Stimulated activated CD4-positive, alpha-beta T cell treated with anti-CD3 and anti-CD28 coated beads, Interleukin-2, amount 100 ng/mL, for 48 hours (primary cell): ENCODE measurements at regions not wholly inside any gene's neighbourhood (a gene's known extent, or its start where the extent isn't known, plus 50 kb on each side); places are given as distances from the start of the nearest gene placed in this dataset.
"Not testable (repeated sequence)": the region's sequence is repeated elsewhere in the genome, so short reads cannot be mapped to it uniquely, and the experiment has no call there.

Source experiments
- DNase-seq, 2 donors: peaks; one replicate each; pipeline ENCODE4 v3.0.0-alpha.2; 2020

DNA sequence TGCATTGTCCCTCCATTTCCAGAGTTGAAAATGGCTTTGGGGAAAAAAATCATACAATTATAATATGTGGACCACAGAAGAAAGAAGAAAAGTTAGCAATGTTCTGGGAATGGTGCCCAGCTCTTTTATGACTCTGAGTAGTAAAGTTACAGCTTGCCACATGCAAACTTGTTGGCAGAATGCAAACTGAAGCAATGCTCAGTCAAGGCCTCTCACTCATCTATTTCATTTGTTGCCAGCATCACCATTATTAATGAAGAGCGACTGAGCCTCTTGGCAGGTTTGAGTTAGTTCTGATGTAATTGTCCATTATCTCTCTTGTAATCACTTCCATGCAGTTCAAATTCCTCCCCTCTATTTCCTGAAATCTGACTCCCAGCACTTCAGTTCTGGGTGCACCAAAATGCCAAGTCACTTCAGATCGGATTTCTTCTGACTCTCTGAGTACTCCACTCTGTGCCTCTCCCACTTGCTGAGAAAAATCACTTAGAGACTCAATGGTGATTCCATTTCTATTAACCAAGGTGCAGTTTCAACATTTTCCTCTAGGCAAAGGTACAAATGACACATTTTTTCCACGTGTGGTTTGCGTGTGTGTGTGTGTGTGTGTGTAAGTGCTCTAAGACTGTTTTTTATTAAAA is 154.4 kb upstream of the STMND1 start:
- no peak for DNase-seq

DNA sequence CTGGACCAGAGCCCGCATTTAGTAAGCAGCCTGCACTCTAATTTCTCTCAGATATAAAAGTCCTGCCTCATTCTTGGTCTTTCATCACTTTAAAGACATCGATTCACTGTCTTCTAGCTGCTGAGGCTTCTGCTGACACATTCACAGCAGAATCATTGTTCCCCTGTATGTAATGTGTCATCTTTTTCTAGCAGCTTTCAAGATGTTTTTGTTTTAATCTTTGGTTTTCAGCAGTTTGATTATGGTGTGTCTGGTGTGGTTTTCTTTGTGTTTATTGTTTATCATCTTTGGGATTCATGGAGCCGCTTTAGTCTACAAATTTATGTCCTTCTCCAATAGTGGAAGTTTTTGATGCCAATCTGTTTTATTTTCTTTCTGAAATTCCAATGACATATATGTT is 157.3 kb upstream of the STMND1 start:
- no peak for DNase-seq

DNA sequence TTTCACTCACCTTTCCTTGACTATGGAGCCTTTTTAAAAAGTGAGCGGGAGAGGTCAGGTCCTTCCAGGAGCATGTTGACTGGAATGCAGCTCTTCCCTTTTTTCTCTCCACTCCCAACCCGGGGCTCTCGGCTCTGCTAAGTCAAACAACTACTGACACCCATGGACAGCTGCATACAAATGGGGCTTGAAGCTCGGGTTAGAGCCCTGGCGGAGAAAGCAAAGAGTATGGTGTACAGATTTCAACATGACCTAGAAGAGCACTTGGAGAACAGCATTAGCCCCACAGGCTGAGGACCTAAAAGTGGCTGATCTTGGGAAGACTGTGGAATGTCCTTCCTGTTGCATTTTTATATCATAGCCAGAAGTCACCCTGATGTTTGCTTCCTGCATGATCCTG is 162.0 kb upstream of the STMND1 start:
- DNase-seq: no peak

DNA sequence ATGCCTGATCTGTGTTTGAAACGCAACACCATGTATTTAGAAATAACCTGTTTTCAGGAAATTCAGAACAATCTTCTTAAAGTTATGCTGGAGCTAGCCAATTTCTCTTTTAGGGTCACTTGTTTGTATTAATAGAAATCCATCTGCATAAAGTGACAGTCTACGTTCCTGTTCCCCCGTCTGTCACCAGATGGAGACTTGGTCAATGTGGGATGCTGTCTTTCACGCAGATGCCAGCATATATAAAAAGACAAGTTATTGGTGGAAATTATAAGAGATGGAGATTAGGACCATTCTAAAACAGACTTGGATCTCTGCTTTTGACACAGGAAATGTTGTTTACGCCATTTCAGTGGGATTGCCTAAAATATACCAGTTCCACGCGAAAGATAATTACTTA is 162.5 kb upstream of the STMND1 start:
- DNase-seq: no peak

DNA sequence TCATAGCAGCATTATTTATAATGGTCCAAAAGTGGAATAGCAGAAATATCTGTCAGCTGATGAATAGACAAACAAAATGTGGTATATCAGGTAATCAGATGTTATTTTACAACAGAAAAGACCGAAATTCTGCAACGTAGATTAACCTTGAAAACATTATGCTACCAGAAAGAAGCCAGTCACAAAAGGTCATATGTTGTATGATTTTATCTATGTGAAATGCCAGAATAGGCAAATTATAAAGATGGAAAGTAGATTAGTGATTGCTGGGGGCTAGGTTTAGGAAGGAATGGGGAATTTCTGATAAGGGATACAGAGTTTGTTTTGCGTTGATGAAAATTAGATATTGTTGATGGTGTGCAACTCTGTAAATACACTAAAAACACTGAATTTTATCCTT is 165.0 kb upstream of the STMND1 start:
- no peak for DNase-seq

DNA sequence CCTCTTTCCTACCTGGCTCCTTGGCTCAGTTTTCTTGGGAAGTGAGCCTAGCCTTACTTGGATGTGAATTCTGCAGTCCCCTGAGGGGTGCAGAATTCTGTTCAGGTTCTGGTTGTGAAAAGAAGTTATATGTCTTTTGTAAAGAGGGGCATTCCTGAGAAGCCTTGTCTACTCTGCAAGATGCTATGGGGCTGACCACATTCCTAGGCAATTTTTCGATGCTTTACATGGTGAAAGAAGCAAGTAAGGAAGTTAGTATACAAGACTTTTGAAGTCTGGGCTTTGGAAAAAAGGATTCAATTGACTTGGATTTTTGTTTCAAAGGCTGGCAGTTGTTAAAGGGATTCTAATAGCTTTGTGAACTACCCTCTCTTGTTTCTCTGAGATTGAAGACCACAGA is 167.9 kb upstream of the STMND1 start:
- no peak for DNase-seq

DNA sequence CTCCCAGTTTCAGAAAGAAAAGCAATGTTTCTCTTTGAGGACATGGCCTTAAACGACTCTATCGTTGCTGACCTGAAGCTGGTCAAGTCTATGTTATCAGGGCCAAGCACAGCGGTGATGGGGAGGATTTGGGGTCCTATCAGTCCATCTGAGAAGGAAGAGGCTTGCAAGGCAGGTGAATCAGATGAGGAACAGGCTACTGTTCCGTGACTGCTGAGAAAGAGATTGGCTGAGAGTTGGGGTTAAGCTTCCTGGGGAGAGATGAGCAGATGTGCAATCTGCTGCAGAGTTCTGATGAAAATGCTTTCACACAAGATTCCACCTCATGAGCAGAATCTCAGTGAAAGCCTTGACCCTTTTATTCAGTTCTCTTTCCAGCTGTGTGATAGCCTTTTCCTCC is 168.3 kb upstream of the STMND1 start:
- DNase-seq: no peak

DNA sequence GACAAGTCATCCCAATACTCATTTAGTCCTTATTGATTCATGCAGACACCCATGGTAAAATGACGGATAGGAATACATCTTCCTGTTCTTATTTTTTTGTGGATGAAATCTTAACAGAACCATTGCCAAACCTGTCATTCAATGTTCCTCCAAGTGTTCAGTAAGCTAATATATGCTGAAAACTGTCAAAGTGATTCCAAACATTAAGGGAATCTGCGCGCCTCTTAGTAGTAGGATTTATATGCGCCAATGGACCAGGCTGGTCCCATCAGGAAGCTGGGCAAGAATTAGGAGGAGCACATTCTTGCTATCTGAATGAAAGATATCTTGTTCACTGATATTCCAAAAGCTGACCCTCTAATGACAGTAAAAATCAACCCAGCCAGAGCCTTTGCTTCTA is 168.9 kb upstream of the STMND1 start:
- no peak for DNase-seq

DNA sequence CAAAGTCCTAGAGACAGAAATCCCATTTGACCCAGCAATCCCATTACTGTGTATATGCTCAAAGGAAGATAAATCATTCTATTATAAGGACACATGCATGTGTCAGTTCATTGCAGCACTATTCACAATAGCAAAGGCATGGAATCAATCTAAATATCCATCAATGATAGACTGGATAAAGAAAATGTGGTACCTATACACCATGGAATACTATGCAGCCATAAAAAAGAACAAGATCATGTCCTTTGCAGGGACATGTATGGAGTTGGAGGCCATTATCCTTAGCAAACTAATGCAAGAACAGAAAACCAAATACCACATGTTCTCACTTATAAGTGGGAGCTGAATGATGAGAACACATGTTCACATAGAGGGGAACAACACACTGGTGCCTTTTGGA is 169.8 kb upstream of the ATXN1 start:
- not testable (repeated sequence) for DNase-seq

DNA sequence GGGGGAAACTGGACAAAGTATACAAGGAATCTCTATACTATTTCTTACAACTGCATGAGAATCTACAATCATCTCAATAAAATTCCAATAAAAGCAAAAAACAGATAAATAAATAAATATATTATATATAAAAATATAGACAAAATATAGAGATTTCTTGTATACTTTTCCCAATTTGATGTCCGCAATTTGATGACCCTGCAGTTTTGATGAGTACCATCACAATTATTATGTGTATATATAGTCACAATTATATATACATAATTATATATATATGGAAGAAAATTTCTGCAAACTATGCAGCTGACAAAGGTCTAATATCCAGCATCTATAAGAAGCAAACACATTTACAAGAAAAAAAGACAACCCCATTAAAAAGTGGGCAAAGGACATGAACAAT is 169.2 kb upstream of the ATXN1 start:
- no peak for DNase-seq

DNA sequence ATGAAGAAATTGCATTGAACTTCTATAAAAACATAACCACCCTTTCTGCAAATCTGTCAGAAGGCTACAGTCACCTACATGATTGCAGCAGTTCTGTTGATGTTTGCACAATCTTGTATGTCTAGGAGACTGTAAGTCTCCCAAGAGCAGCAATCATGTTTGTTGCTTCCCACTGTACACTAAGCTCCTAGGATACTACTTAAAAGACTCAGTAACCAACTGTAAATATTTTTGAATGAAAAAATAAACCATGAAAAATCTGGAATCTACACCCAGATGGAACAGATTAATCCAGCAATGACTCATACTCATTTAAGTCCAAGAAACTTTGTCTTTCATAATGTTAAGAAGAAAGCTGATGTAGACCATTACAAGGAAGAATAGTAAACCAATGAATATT is 168.5 kb upstream of the ATXN1 start:
- DNase-seq: no peak

DNA sequence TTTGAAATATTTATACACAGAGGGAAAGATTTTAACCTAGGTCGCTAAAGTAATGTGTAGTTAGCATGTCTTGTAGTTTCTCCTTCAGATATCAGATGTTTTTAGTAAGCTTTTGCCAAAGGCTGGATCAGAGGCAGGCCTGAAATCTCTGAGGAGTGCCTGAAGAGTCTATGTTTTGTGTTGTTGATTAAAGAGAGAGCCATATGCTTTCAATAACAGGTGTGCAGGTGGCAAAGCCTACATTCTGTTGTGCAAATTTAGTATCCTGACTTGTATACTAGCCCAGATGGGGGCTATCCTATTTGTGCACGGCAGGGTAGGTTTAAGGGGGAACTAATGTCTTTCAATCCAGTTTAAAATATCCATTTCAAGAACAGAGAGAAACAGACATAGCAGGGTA is 167.1 kb upstream of the ATXN1 start:
- no peak for DNase-seq

DNA sequence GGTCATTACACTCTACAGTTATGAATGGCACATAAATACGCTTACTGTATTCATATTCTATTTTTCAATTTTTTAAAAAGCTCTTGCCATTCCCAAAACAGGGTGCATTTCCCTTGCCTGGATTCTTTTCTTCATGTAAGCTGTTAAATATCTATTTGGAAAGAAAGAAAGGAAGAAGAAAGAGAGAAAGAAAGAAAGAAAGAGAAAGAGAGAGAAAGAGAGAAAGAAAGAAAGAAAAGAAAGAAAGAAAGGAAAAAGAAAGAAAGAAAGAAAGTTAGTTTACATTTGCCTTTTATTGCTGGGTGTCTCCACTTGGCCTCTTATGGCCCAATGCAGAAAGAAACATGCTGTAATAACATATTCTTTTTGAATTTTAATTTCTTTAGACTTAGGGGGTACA is 165.9 kb upstream of the ATXN1 start:
- no peak for DNase-seq

DNA sequence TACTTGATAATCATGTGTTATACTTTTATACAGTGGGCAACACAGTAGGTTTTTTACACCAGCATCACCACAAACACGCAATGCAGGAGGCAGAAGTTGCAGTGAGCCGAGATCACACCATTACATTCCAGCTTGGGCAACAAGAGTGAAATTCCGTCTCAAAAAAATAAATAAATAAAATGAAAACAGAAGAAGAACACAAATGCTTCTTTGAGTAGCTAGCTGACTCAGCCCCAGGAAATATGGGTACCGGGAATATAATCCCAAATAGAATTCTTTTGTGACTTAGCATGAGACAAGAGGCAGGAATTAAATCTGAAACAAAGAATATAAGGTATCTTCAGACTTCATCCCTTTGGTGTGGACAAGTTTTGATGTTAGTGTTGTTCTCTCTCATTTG is 164.2 kb upstream of the ATXN1 start:
- no peak for DNase-seq

DNA sequence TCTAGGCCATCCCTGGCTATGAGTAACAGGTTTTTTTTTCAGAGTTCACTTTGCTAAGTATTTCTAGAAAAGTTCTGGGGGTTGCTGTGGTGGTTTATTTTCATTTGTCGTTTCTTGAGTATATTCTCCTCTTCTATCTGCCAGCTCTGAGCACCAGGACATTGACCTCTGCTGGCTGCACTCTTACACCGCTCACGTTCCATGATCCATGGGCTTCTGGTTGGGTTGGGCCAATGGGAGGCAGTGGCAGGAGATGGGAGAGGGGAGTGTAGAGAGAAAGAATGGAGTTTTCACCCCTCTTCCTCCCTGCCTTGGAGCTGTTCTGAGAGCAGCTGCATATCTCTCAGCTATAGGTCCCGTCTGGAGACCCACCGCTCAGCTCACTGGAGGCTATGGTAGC is 161.0 kb upstream of the ATXN1 start:
- no peak for DNase-seq

DNA sequence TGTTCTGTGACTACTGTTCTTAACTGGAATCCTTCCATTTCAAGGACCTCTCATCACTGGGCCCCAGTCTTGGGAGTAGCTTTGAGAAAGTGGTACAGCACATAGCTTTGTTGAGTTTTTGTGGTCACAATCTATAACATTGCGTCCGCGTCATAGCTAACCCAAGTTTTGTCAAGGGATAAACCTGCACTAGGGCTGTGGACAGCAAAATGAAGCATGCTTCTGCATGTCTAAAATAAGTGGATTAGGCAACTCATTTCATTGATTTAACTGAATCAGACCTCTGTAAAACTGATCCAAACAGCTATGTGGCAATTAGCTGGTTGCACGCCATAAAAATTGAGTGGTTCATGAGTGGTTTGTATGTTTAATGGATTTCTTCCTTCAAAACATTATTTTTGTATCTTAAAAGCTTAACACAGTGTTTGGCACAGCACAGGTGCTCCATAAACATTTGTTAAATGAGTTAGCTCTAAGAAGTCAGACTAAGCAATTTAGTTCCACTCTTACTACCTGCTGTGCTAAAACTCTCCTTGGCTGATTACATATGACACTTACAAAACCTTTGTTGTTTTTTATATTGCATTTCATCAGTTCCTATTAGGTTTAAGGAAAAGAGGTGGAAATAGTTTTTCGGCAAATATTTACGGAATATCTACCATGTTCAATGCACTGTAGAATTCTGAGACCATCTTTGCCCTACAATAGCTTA is 160.3 kb upstream of the ATXN1 start:
- no peak for DNase-seq

DNA sequence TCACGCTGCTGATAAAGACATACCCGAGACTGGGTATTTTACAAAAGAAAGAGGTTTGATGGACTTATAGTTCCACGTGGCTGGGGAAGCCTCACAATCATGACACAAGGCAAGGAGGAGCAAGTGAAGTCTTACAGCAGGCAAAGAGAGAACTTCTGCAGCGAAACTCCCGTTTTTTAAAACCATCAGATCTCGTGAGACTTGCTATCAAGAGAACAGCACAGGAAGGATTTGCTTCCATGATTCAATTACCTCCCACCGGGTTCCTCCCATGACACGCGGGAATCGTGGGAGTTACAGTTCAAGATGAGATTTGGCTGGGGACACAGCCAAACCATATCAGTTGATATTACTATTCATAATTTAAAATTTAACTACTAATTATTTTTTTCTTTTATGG is 157.3 kb upstream of the ATXN1 start:
- DNase-seq: no peak

DNA sequence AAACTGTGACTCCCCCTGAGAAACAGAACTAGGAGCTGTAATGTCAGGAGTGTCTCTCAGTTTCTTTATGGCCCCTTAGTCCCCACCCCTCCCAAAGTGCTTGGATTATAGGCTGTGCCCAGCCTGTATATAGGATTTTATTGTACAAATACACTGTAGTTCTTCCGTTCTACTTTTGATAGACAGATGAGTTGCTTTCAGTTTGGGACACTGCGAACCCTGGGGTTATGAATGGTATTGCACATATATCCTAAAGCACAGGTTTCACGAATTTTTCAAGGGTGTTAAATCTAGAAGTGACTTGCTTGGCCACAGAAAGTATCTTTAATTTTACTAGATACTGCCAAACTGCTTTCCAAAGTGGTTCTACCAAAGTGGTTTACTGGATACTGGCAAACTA is 152.9 kb upstream of the ATXN1 start:
- no peak for DNase-seq

DNA sequence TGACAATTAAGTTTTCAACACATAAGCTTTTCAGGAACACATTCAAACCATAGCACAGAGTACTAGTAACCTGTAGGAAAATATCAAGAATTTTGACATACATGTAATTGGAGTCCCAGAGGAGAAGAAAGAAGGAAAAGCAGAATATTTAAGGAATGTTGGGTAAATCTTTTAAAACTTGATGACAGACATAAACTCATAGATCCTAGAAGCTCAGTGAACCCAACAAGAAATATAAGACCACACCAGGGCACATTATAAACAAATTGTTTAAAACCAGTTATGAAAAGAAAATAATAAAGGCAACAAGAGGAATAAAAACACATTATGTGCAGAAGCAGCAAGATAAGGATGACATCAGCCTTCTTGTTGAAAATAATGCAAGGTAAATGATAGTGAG is 151.5 kb upstream of the ATXN1 start:
- no peak for DNase-seq

DNA sequence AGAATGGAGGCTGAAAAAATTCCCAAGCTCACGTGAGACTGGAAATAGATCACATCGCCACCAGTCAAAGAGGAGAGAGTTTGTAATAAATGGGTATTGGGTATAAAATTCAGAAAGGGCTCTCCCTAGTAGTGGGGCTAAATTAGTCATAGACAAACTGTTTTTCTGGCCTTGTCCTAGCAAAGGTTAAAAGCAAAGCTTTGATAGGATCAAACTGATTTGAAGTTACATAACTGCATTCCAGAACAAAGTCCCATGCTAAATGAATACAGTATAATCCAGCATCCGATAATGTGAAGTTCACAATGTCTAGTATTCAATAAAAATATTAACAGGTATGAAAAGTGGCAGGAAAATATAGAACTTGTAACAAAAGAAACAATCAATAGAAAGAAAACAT is 149.8 kb upstream of the ATXN1 start:
- no peak for DNase-seq

DNA sequence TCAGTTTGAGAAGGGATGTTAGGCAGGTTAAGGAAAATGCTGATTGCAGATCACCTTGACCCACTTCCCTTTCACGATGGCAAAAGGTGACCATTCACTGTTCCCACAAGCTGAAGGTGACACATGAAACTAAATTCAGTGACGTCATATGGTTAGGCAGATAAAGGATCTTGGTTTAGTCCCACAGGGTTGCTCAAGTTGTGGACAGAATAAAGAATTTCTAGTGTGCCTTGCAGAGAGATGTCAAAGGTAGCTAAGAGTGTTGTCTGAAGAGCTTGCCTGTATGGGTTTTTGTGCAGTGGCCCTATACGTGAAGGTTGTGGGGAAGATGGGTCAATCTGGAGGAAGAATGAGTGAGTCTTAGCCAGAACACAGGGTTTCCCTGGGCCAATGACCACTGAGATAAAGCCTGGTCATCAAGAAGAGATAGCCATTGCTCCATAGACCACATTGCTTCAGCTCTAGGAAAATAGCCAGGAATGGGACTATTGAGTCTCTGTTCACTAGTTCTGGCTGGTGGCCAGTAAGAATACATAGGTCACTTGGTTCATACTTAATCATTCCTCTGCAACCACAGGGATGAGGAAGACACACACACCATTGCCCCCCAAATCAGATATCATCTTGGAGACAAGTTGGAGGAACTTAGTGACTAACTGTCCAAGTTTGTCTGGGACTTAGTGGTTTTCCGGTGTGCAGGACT is 148.5 kb upstream of the ATXN1 start:
- no peak for DNase-seq

DNA sequence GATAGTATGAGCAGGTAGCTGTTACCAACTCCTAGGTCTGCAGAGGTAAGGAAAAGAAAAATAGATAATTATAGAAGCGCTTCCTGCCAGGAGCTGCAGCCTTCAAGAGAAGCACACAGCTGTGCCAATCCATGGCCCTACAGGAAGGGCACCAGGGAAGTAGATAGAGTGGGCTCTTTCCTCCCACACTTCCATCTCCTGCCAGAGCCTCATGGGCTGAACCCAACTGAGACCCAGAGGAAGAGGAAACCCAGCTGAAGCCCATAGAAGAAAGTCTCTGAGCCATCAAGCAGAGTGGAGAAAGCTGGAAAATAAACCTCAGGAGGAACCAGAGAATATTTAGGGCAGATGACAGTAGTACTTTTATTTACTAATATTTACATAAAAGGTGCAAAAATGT is 146.7 kb upstream of the ATXN1 start:
- DNase-seq: no peak

DNA sequence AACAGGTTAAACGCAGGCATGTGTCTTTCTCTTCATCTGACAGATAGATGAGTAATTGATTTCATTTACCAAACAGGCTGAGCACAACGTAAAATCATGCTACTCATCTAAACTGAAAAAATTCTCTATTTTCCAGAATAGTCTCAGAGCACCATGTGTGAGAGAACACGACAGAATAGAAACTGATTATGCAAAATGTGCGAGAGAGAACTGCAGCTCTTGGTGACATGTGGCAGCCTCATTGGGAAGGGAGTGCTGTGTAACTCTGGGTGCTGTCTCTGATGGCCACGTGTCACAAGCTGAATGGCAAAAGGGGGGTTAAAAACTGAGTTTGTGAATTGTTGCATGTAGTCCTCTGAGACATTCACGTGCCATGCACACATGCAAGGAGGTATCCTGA is 143.7 kb upstream of the ATXN1 start:
- DNase-seq: no peak

DNA sequence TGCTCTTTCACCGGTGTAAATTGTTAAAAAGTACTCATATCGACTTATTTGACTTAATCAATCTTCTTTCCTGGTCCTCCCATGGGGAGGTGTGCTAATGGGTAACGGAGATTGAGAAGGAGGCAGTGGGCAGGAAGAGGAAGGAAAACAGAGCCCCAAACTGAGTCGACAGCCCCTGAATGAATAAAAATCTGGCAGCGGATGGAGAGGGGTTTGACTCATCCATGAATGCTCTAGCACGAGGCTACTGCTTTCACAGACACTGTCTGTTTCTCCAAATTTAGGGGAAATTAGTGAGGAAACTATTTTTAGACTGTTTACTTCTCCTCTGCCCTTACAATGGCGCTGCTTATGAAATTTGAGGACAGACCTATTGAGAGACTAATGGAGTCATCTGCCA is 142.2 kb upstream of the ATXN1 start:
- no peak for DNase-seq

DNA sequence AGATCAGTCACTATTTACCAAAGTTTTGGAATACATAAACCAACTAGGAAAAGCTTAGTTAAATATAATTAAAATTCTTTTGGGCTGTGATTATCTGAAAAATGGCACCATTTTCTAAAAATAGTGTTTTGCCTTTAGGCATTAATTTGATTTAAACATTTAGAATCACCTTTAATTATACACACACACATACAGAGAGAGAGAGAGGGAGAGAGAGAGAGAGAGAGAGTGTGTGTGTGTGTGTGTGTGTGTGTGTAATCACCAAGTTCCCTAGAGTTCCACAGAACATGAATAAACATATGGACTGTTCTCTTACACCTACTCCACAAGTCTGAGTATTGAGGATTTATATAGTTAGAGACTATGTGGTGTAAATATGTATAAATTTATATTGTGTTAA is 141.2 kb upstream of the ATXN1 start:
- DNase-seq: no peak
